COR-L47 (cell line): ENCODE measurements at regions not wholly inside any gene's neighbourhood (a gene's known extent, or its start where the extent isn't known, plus 50 kb on each side); places are given as distances from the start of the nearest gene placed in this dataset.

Source experiments
- DNase-seq: peaks from one replicate; lab custom pipeline; 2025; lab: John Stamatoyannopoulos, UW

- DNase-seq = no peak
Observed at GRCh38 chr2:128450211-128451024, 131.8 kb upstream of the HS6ST1 start.

- no peak for DNase-seq
Observed at GRCh38 chr2:128451084-128452023, 132.7 kb upstream of the HS6ST1 start.

- DNase-seq = no peak
Observed at GRCh38 chr2:128452024-128452411, 133.3 kb upstream of the HS6ST1 start.

- DNase-seq = no peak
Observed at GRCh38 chr2:128452536-128453530, 134.2 kb upstream of the HS6ST1 start.

- DNase-seq = no peak
Observed at GRCh38 chr2:128454980-128455720, 136.5 kb upstream of the HS6ST1 start.

- DNase-seq = no peak
Observed at GRCh38 chr2:128455721-128456050, 137.0 kb upstream of the HS6ST1 start.

- no peak for DNase-seq
Observed at GRCh38 chr2:128456281-128456680, 137.6 kb upstream of the HS6ST1 start.

- DNase-seq = no peak
Observed at GRCh38 chr2:128457006-128457604, 138.4 kb upstream of the HS6ST1 start.

GRCh38 chr2:128457716-128458115 is 139.0 kb upstream of the HS6ST1 start:
- DNase-seq = no peak

GRCh38 chr2:128458505-128458904 is 139.8 kb upstream of the HS6ST1 start:
- DNase-seq = no peak

GRCh38 chr2:128464456-128464855 is 145.8 kb upstream of the HS6ST1 start:
- DNase-seq = no peak

GRCh38 chr2:128465246-128466170 is 146.8 kb upstream of the HS6ST1 start:
- no peak for DNase-seq

- DNase-seq = no peak
Observed at GRCh38 chr2:128466376-128466775, 147.7 kb upstream of the HS6ST1 start.

- DNase-seq = no peak
Observed at GRCh38 chr2:128466776-128467175, 148.1 kb upstream of the HS6ST1 start.

- no peak for DNase-seq
Observed at GRCh38 chr2:128467321-128467969, 148.8 kb upstream of the HS6ST1 start.

- no peak for DNase-seq
Observed at GRCh38 chr2:128468186-128468920, 149.7 kb upstream of the HS6ST1 start.

- DNase-seq = no peak
Observed at GRCh38 chr2:128469203-128469602, 150.5 kb upstream of the HS6ST1 start.

GRCh38 chr2:128469875-128470274 is 151.2 kb upstream of the HS6ST1 start:
- DNase-seq = no peak
